ENCODE measurements at regions not wholly inside any gene's neighbourhood (a gene's known extent, or its start where the extent isn't known, plus 50 kb on each side); places are given as distances from the start of the nearest gene placed in this dataset.

DNA sequence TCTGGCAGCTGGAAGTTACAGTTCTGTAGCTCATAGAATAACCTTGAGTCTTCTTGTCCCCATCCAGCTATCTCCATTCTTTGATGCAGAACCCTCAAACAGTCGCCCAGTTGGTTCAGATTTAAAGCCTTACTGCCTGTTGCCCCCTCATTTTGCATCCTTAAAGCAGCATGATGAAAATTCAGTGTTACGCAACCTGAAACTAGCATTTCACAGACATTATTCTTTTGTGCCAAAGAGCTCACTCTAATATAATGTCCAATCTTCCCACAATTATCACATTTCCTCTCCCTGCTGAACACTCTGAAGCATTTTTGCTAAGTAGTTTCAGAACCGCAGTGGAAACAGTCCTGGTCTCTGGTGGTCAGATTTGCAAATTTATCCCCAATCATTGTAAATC lies 318.0 kb downstream of the PSAT1 start:
- DNase-seq = no peak
- in situ Hi-C loops (cut with HindIII; ENCODE audit: low pct_ligation_motif_present, low pct_unique_long_range_greater_than_20kb, low sequenced_read_pairs) = no loop called here

DNA sequence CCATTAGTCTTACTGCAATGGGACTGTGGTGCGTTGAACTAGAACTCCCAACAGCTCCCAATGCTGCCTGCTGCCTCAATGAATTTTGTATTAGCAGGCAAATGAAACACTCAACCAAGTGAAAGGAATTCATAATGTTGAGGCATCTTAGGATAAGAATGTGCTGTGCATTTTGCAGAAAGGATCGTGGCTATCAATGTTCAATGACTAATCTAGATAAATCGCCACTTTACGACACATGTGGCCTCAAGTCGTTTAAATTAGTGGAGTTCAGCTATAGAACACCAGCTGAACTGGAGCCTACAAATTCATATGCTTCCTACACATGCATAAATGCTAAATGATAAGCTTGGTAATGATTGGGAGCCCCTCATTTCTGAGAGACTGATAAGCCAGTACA lies 318.4 kb downstream of the PSAT1 start:
- no peak for DNase-seq
- in situ Hi-C loops (cut with HindIII; ENCODE audit: low pct_ligation_motif_present, low pct_unique_long_range_greater_than_20kb, low sequenced_read_pairs) = no loop called here

DNA sequence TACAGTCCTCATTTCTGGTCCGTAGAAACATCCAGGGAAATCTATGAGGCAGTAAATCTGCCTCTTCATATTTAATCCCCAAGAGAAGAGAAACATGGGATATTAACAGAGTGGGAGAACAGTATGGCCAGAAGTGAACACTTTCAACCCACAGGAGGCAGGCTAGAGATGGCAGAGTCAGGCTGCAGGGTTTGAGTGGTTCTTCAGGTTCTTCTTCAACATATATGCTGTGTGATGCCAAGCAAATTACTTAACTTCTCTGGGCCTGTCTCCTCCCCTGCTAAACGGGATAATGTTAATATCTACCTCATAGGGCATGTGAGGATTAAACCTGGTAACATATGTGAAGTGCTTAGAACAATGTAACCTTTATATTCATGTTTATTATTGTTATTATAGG lies 321.8 kb downstream of the PSAT1 start:
- DNase-seq = no peak
- in situ Hi-C loops (cut with HindIII; ENCODE audit: low pct_ligation_motif_present, low pct_unique_long_range_greater_than_20kb, low sequenced_read_pairs) = no loop called here

DNA sequence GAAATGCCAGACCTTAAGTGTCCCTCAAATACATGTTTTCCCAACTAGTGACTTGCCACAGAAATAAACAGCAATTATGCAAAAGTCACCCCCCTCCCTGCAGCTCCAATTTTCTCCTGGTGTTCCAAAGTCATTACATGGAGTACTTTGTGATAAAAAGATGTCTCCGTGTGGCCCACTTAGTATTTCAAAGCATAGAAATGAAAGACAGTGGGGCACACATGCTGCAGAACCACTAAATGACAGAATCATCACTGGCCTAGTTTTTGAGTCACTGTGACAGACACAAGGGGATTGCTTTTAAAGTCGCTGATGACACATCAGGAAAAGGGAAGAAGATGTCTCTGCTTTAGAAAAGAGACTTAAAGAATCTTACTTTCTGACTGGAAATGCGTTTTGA lies 323.4 kb downstream of the PSAT1 start:
- DNase-seq = no peak
- in situ Hi-C loops (cut with HindIII; ENCODE audit: low pct_ligation_motif_present, low pct_unique_long_range_greater_than_20kb, low sequenced_read_pairs) = no loop called here

DNA sequence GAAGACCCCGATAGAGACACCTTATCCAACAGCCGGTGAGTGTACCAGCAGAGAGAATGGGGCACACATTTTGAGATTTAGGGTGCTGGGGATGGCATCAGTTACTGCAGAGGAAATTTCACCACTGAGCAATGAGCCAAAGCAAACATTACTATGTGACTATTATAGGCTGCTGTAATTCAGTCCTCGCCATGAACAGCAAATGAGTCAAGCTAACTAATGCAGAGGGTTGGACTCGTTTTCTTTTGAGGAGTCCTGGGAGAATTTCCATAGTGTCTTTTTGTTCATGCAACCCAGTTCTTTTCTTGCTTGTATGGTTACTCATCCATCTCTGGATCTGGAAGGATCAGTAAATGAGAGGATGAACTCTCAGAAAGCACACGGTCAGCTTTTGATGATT lies 323.8 kb downstream of the PSAT1 start:
- DNase-seq = no peak
- in situ Hi-C loops (cut with HindIII; ENCODE audit: low pct_ligation_motif_present, low pct_unique_long_range_greater_than_20kb, low sequenced_read_pairs) = no loop called here

DNA sequence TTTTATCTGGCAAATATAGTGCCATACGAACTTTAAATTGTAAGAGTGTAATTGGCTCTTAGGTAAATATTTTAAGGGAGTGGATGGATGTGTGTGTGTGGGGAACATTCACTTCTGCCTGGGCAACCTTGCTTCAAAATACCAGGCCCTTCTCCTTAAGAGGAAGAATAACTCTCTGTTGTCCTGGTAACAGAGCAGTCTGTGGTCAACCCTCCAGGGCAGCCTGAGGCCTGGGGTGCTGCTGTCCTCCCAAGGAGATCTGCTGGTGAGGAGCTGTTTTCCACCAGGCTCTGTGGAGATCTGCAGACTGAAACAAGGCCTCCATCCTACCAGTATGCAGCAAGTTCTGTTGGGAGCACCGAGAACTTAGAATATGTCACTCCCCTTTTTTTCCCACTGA lies 325.2 kb downstream of the PSAT1 start:
- no peak for DNase-seq
- in situ Hi-C loops (cut with HindIII; ENCODE audit: low pct_ligation_motif_present, low pct_unique_long_range_greater_than_20kb, low sequenced_read_pairs) = no loop called here

DNA sequence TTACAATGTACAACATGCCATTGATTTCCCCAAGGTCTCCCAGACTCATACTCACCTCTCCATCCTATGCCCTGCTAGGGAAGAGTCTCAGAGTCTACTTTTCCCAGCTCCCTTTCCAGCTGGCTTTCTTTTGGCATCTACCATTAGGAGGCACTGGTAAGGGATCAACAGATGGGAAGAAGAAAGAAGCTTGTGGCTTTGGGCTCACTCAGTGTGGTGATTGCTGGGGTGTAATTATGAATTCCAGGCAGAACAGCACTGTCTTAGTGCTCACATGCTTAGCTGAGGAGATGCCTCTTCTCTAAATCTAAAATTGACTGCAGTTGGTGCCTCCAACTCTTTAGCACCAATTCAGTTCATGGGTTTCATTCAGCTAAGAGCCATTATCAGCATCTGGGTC lies 330.0 kb downstream of the PSAT1 start:
- in situ Hi-C loops (cut with HindIII; ENCODE audit: low pct_ligation_motif_present, low pct_unique_long_range_greater_than_20kb, low sequenced_read_pairs) = no loop called here
- no peak for DNase-seq

DNA sequence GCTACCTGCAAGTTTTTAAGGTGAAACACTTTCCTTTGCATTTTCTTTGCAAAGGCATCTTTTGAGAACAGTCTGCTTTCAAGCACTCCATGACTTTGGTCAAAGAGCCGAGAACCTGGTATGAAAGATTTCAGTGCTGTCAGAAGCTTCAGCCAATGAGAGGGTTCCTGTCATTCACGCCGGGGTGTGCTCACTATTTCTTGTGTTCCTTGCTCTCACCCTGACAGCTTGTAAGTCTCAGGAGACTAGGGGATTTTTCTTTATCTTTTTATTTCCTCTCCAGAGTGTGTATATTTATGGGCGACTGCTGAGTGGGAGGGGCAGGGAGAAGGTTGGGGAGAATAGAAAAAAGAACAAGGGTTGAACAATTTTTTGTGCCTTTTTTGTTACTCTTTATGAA lies 334.0 kb downstream of the PSAT1 start:
- in situ Hi-C loops (cut with HindIII; ENCODE audit: low pct_ligation_motif_present, low pct_unique_long_range_greater_than_20kb, low sequenced_read_pairs) = no loop called here
- DNase-seq = no peak

DNA sequence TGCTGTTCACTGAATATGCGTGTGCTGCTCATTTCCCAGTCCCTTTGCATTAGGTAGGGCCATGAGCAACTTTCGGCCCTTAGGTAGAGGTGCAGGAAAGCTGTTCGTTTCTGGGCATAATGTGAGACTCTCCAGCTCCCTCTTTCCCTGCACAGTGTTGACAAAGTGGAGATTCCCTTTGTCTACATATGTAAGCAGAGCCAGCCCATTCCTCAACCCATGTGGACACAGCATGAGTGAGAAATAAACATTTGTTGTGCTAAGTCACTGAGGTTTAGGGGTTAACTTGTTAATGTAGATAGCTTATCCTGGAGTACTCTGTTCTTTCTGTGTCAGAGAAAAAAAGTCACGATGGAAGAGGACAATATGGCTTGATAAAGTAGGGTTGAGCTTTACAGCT lies 343.8 kb downstream of the PSAT1 start:
- in situ Hi-C loops (cut with HindIII; ENCODE audit: low pct_ligation_motif_present, low pct_unique_long_range_greater_than_20kb, low sequenced_read_pairs) = no loop called here
- no peak for DNase-seq

DNA sequence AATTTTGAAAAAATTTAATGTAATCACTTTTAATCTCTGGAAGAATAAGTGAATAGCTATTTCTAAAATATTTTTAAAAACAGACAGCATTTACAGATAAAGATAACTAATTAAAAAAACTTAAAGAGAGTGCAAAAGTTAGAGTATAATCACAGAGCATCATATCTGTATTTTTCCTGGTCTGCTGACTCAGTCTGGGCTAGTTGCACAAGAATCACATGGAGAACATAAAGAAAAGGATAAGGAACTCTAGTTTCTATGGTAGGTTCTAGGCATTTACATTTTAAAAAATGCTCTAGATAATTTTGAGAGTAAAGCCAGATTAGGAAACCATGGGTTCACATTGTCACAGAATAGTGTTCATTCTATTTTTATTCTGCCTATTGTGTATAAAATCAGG lies 347.4 kb downstream of the PSAT1 start:
- in situ Hi-C loops (cut with HindIII; ENCODE audit: low pct_ligation_motif_present, low pct_unique_long_range_greater_than_20kb, low sequenced_read_pairs) = no loop called here
- no peak for DNase-seq

DNA sequence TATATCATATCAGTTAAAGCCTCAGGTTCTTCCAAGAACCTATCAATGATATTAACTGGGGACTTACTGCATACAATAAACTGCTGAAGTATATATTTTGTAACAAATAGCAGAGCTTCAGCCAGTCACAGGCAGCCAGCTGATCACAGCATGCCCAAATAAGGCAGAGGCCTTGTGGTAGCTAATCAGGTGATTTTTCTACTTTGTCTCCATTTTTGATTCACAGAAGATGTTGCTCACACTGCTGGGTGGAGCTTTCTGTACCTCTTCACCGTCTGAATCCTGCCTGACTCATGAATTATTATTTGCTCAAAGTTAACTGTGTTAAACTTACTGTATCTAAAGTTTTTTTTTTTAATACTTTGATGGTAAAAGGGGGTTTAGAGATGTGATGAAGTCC lies 357.4 kb downstream of the PSAT1 start:
- in situ Hi-C loops (cut with HindIII; ENCODE audit: low pct_ligation_motif_present, low pct_unique_long_range_greater_than_20kb, low sequenced_read_pairs) = no loop called here
- DNase-seq = no peak

DNA sequence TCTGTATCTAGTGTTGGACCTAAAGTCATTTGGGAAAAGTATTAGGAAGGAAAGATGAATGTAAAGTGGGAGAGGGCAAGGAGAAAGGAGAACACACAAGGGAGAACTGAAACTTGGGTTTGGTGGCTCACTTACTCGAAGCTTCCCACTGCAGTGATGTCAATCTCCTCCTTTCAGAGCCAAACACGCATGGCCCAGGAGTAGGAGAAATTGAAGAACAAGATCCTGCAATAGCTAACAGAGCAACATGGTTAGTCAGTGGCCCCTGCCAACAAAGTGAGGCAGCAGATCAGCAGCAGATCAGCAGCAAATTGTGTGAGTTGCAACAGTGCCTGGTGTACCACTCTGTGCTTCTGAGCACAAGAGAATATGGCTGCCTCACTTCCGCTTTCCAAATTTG lies 366.4 kb downstream of the PSAT1 start:
- in situ Hi-C loops (cut with HindIII; ENCODE audit: low pct_ligation_motif_present, low pct_unique_long_range_greater_than_20kb, low sequenced_read_pairs) = no loop called here
- no peak for DNase-seq

DNA sequence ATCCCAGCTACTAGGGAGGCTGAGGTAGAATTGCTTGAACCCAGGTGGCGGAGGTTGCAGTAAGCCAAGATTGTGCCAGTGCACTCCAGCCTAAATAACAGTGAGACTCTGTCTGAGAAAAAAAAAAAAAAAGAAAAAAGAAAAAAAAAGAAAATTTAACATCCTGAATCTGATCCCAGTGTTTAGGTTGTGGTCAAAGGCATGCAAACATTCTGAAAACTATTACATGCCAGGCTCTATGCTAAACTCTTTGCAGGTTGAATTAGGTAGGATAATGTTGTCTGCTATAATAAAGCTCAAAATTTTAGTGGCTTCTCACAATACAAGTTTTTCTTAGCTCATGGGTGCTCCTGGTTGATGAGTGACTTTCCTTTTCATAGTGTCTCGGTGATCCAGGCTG lies 367.4 kb downstream of the PSAT1 start:
- DNase-seq = no peak

DNA sequence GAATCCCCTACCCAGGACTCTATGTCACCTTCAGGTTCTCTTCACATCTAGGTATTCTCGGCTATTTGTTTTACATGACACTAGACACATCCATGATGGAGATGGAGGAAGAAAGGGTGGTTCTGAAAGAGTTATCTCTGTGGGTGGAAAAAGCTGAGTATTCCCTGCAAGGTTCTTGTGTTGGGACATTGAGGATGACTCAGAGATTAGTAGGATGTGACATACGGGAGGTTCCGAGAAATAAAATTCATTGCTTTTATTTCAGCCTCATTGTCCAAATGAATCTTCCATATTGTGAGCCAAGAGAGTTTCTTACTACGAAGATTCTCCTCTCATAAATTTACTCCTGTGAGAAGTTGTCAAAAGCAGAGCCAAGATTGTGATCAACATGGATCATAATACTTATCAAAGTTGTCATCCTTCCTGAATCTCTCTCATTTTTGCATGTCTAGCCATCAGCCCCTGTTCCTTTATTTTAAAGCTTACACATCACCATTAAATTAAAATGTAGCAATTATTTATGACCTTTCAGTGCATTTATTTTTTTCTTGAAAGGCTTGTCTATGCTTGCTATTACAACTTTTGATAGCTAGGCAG lies 370.0 kb downstream of the PSAT1 start:
- DNase-seq = no peak
- in situ Hi-C loops (cut with HindIII; ENCODE audit: low pct_ligation_motif_present, low pct_unique_long_range_greater_than_20kb, low sequenced_read_pairs) = no loop called here

More for the DNA sequence above, 367.4 kb downstream of the PSAT1 start:
- in situ Hi-C loops (cut with HindIII; ENCODE audit: low pct_ligation_motif_present, low pct_unique_long_range_greater_than_20kb, low sequenced_read_pairs) = no loop called here

DNA sequence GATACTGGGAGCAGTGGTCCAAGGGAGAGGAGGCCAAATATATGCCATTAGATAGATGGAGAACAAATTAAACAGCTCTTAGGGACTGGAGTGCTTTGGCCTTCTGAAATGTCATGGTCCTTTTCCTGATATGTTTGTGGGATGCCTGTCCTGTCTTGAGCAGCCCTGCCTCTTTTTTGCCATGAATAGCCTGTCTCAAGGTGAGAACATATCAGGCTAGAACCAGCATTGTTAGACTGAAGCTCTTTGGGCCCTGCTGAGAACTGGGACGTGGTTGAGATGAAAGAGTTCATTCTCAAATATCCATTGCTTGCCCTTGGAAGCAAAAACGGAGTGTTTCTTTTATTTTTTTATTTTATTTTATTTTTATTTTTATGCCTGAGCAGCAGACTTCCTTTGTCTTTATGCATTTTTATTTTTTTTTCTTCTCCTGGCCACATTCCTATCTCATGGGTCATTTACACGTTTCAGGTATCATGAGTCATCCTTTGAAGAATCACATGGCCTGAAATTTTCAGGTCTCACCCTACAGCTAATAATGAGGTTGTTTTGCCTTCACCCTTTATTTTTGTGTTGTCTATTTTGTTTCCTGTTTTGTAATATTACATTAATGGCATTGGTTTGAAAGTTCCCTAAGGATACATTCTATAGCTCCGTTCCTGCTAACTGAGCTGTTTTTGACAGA lies 371.4 kb downstream of the PSAT1 start:
- in situ Hi-C loops (cut with HindIII; ENCODE audit: low pct_ligation_motif_present, low pct_unique_long_range_greater_than_20kb, low sequenced_read_pairs) = no loop called here
- peak; percentile 20 for DNase-seq

DNA sequence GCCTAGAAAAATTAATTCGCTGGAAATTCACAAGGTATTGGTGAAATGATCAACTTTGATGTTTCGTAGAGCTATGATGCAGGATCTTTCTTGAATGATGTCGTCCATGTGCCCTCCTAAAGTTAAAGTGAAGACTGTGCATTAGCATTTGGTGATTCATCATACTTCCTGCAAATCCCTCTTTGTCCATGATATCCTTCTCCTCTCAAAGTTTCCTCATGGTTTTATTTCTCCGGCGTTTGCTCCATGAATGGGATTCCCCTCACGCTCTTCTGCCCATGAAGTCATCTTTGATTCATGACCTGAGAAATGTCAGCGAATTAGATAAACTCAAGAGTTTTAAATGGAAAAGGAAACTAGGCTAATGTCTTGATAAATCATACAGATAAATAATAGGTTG lies 372.7 kb downstream of the PSAT1 start:
- in situ Hi-C loops (cut with HindIII; ENCODE audit: low pct_ligation_motif_present, low pct_unique_long_range_greater_than_20kb, low sequenced_read_pairs) = no loop called here
- DNase-seq = no peak

DNA sequence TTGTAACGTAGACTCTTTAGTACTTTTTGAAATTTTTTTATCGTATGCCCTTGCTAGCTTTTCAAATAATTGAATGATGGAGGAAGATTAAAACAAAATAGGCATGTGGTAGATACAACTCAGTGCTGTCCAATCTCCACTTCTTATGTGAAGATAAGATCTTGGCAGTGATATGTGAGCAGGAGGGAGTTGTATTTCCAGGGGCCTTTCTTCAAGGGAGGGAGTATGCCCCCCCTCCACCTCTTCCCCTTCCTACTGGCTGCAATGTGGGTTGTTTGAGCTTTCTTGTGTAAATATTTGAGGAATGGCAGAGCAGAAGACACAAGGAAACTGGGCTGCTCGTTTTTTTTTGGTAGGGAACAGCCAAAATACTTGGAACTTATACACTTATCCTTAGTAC lies 374.9 kb downstream of the PSAT1 start:
- DNase-seq = no peak
- in situ Hi-C loops (cut with HindIII; ENCODE audit: low pct_ligation_motif_present, low pct_unique_long_range_greater_than_20kb, low sequenced_read_pairs) = no loop called here

DNA sequence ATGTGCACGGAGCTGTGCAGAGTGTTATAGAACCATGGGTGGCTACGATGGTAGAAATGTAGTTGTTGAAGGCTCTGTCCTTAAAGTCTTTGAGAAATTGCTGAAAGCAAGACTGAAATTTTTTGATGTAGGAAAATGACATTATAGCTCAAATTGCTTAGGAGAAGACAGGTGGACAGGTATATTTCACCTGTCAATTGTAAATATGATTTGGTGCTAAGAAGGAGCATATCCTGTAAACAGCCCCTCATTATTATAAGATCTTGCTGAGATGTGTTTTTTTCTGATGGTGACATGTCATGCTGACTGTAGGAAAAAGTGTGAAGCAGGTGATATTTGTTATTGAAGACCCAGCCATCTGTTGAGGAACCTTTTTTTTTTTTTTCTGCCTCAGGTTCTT lies 377.9 kb downstream of the PSAT1 start:
- DNase-seq = no peak
- in situ Hi-C loops (cut with HindIII; ENCODE audit: low pct_ligation_motif_present, low pct_unique_long_range_greater_than_20kb, low sequenced_read_pairs) = no loop called here

DNA sequence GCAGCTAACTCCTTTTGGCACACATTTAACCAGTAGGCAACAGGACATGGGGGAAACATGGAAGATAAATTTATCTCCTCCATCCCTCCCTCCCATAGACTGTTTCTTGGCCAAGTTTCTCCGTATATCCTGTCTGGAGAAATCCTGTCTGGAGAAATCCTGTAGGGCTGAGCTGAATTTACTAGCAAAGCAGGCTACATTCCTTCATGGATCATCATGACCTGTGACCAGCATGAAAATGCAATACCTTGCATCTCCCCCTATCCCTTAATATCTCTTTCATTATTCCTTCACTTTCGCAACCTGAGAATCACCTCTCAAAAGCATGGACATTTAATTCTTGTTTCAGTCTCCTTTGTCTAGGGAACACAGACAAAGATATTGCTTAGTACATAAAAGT lies 379.1 kb downstream of the PSAT1 start:
- in situ Hi-C loops (cut with HindIII; ENCODE audit: low pct_ligation_motif_present, low pct_unique_long_range_greater_than_20kb, low sequenced_read_pairs) = no loop called here
- no peak for DNase-seq

DNA sequence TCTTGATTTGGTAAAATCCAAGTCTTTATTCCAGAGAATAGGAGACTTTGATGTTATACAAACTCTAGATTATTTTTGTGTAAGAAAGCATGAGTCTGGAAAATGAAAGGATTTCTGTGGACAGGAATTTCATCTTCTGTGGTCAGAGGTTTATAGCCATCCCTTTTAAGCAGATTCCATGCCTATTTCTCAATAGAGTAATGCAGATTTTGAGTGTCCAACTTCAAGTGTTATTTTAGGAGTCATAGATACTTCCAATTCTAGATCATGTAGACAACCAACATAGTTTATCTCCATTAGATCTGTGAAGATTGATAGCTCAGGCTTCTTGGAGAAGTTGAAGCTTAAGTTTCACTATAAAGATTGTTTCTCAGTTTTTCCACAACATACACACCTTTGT lies 379.7 kb downstream of the PSAT1 start:
- in situ Hi-C loops (cut with HindIII; ENCODE audit: low pct_ligation_motif_present, low pct_unique_long_range_greater_than_20kb, low sequenced_read_pairs) = no loop called here
- DNase-seq = peak; percentile 9

DNA sequence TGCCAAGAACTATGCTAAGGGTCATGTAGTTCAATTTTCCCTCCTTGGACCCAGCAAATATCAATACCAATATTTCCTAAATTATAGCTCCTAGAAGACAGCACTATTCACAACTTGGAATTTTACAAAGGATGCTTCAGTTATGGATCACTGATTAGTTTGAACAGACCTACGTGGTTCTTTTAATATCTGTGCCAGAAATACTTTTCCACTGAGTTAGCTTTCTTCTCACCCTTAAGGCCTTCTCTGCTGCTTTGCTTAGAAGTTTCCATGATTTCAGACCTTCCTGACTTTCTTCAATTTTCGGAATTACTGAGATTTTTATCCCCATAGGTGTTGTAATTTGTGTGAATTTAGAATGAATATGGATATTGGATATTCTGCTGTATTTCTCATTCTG lies 380.4 kb downstream of the PSAT1 start:
- in situ Hi-C loops (cut with HindIII; ENCODE audit: low pct_ligation_motif_present, low pct_unique_long_range_greater_than_20kb, low sequenced_read_pairs) = no loop called here

More for the DNA sequence above, 380.4 kb downstream of the PSAT1 start:
- DNase-seq = peak; percentile 53
